IMR-90 (cell line): ENCODE measurements at regions not wholly inside any gene's neighbourhood (a gene's known extent, or its start where the extent isn't known, plus 50 kb on each side); places are given as distances from the start of the nearest gene placed in this dataset.

Experiments used
- BHLHE40 ChIP-seq: fragments of 150-350 bp; IDR thresholded peaks from 2 replicates; pipeline ENCODE4 v1.6.1; 2016; ENCODE audit warnings: mild to moderate bottlenecking, low read depth, low read length
- CHD1 ChIP-seq: IDR thresholded peaks from 2 replicates; pipeline ENCODE4 v1.6.1; 2012; ENCODE audit warnings: low read depth, low read length, improper control_type of control experiment
- FOS ChIP-seq: fragments of 150-350 bp; IDR thresholded peaks from 2 replicates; pipeline ENCODE4 v1.6.1; 2016; ENCODE audit warnings: low read depth, low read length
- MAZ ChIP-seq: IDR thresholded peaks from 2 replicates; pipeline ENCODE4 v1.6.1; 2012; ENCODE audit warnings: low read depth, mild to moderate bottlenecking, low read length, improper control_type of control experiment, moderate library complexity, borderline replicate concordance
- MXI1 ChIP-seq: IDR thresholded peaks from 2 replicates; pipeline ENCODE4 v1.6.1; 2012; ENCODE audit warnings: low read depth, mild to moderate bottlenecking, low read length, moderate library complexity, borderline replicate concordance
- NFE2L2 ChIP-seq: fragments of 150-350 bp; IDR thresholded peaks from 2 replicates; pipeline ENCODE4 v1.6.1; 2016; ENCODE audit warnings: low read depth, mild to moderate bottlenecking, low read length
- POLR2A ChIP-seq: IDR thresholded peaks from 2 replicates; pipeline ENCODE4 v1.6.1; 2012; ENCODE audit warnings: mild to moderate bottlenecking, low read depth, low read length
- RAD21 ChIP-seq: IDR thresholded peaks from 2 replicates; pipeline ENCODE4 v1.6.1; 2012; ENCODE audit warnings: low read length, improper control_type of control experiment
- RCOR1 ChIP-seq: IDR thresholded peaks from 2 replicates; pipeline ENCODE4 v1.6.1; 2012; ENCODE audit warnings: mild to moderate bottlenecking, low read length, improper control_type of control experiment; ENCODE audit not compliant: insufficient replicate concordance
- RFX5 ChIP-seq: IDR thresholded peaks from 2 replicates; pipeline ENCODE4 v1.8.0; 2012; ENCODE audit warnings: low read depth, mild to moderate bottlenecking, low read length, moderate library complexity
- SMC3 ChIP-seq: fragments of 150-350 bp; IDR thresholded peaks from 2 replicates; pipeline ENCODE4 v1.6.1; 2016; ENCODE audit warnings: low read depth, mild to moderate bottlenecking, antibody characterized with exemption, low read length, moderate library complexity
- TF ChIP-seq, protein P1 (sequence below): conservative IDR thresholded peaks from 2 replicates; pipeline ENCODE4 v1.5.1; 2012; ENCODE audit warnings: mild to moderate bottlenecking, low read depth, low read length, improper control_type of control experiment

DNA sequence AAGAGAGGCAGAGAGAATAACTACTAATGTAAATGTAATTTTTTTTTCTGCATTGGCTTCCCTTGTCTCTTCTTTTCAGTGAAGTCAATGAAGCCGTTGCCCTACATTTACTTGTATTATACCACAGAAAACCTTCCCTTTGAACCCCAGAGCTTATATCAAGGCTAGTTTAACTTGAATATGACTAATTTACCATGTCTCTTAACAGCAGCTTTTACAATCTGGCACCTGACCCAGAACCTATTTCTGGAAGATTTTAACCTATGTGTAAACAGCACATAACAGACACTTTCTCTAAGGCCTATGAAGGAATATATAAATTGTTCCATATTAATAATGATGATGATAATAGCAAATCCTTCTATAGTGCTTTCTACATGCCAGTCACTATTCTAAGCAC lies 580.5 kb upstream of the NXPH2 start:
- TF ChIP-seq POLR2A (no peak), RFX5 (no peak), MXI1 (no peak), RAD21 (no peak), FOS (no peak), BHLHE40 (no peak), RCOR1 (no peak), CHD1 (no peak), SMC3 (no peak), NFE2L2 (no peak), MAZ (no peak)
- TF ChIP-seq, protein P1, sequence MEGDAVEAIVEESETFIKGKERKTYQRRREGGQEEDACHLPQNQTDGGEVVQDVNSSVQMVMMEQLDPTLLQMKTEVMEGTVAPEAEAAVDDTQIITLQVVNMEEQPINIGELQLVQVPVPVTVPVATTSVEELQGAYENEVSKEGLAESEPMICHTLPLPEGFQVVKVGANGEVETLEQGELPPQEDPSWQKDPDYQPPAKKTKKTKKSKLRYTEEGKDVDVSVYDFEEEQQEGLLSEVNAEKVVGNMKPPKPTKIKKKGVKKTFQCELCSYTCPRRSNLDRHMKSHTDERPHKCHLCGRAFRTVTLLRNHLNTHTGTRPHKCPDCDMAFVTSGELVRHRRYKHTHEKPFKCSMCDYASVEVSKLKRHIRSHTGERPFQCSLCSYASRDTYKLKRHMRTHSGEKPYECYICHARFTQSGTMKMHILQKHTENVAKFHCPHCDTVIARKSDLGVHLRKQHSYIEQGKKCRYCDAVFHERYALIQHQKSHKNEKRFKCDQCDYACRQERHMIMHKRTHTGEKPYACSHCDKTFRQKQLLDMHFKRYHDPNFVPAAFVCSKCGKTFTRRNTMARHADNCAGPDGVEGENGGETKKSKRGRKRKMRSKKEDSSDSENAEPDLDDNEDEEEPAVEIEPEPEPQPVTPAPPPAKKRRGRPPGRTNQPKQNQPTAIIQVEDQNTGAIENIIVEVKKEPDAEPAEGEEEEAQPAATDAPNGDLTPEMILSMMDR = no peak
